HEK293 (cell line): ENCODE measurements at regions not wholly inside any gene's neighbourhood (a gene's known extent, or its start where the extent isn't known, plus 50 kb on each side); places are given as distances from the start of the nearest gene placed in this dataset.

Experiments
- CTCF ChIA-PET: fragments of 350-600 bp; formaldehyde crosslinking; extraction: SDS; loops from one replicate; lab custom pipeline; 2021; ENCODE audit warnings: antibody characterized with exemption; lab: Yijun Ruan, JAX
- POLR2A ChIA-PET: fragments of 300-600 bp; formaldehyde crosslinking; extraction: SDS; loops from one replicate; lab custom pipeline; 2020; ENCODE audit warnings: antibody characterized with exemption, inconsistent platforms; lab: Yijun Ruan, JAX
- H3K27ac ChIP-seq: fragments of 200-500 bp; sonication (Bioruptor generic); 2 replicates; pipeline ENCODE4 v1.5.1; 2014; ENCODE audit warnings: low read depth, low read length, control low read depth, inconsistent platforms; ENCODE audit errors: extremely low read depth
- H3K36me3 ChIP-seq, 2 experiments: fragments of 200-500 bp in 1 of 2; sonication (Bioruptor generic) in 1 of 2; 1 replicate in 1 of 2; 2 replicates in 1 of 2; pipeline ENCODE4 v1.5.1; 2014 to 2017; ENCODE audit warnings: inconsistent platforms in 2 of 2, low read length in 2 of 2; ENCODE audit not compliant: control insufficient read depth in 2 of 2, insufficient read depth in 1 of 2
- H3K4me1 ChIP-seq: fragments of 200-500 bp; sonication (Bioruptor generic); 2 replicates; pipeline ENCODE4 v1.5.1; 2014; ENCODE audit warnings: mild to moderate bottlenecking, low read length, inconsistent platforms; ENCODE audit not compliant: control insufficient read depth, insufficient read depth
- H3K4me3 ChIP-seq: 2 replicates; pipeline ENCODE4 v1.5.1; 2011; ENCODE audit warnings: low read depth, mild to moderate bottlenecking, control low read depth, low read length, moderate library complexity
- H3K9me3 ChIP-seq: fragments of 200-500 bp; sonication (Bioruptor generic); 2 replicates; pipeline ENCODE4 v1.5.1; 2014; ENCODE audit warnings: low read depth, low read length, inconsistent platforms; ENCODE audit not compliant: control insufficient read depth, insufficient read depth
- GLI2 ChIP-seq: fragments of 450-650 bp; formaldehyde crosslinking; IDR thresholded peaks from 2 replicates; pipeline ENCODE4; 2017; ENCODE audit warnings: missing biosample characterization, missing genetic modification characterization, low read depth, borderline replicate concordance
- GLIS2 ChIP-seq: fragments of 450-650 bp; formaldehyde crosslinking; IDR thresholded peaks from 2 replicates; pipeline ENCODE4 v1.5.1; 2016; ENCODE audit warnings: missing biosample characterization, missing genetic modification characterization
- HOXA7 ChIP-seq: sonication (generic); formaldehyde crosslinking; IDR thresholded peaks from 2 replicates; pipeline ENCODE4 v1.8.1; 2022; ENCODE audit warnings: missing genetic modification reagents, borderline replicate concordance
- HOXC10 ChIP-seq: sonication (generic); formaldehyde crosslinking; IDR thresholded peaks from 2 replicates; pipeline ENCODE4 v1.8.1; 2023; ENCODE audit warnings: mild to moderate bottlenecking, missing genetic modification reagents
- KLF17 ChIP-seq: fragments of 450-650 bp; formaldehyde crosslinking; IDR thresholded peaks from 2 replicates; pipeline ENCODE4 v1.5.1; 2016; ENCODE audit warnings: missing biosample characterization, missing genetic modification characterization
- KLF7 ChIP-seq: fragments of 450-650 bp; formaldehyde crosslinking; IDR thresholded peaks from 2 replicates; pipeline ENCODE4 v1.5.1; 2016; ENCODE audit warnings: missing biosample characterization, missing genetic modification characterization, borderline replicate concordance
- MYNN ChIP-seq: fragments of 450-650 bp; formaldehyde crosslinking; IDR thresholded peaks from 2 replicates; pipeline ENCODE4 v1.5.1; 2016; ENCODE audit warnings: missing biosample characterization, missing genetic modification characterization, borderline replicate concordance
- ZBTB10 ChIP-seq: fragments of 450-650 bp; formaldehyde crosslinking; IDR thresholded peaks from 2 replicates; pipeline ENCODE4 v1.5.1; 2016; ENCODE audit warnings: missing biosample characterization, missing genetic modification characterization
- ZFP69B ChIP-seq: fragments of 450-650 bp; formaldehyde crosslinking; IDR thresholded peaks from 2 replicates; pipeline ENCODE4 v1.5.1; 2016; ENCODE audit warnings: missing biosample characterization, missing genetic modification characterization
- ZNF133 ChIP-seq: fragments of 450-650 bp; formaldehyde crosslinking; IDR thresholded peaks from 2 replicates; pipeline ENCODE4 v1.5.1; 2016; ENCODE audit warnings: missing biosample characterization, missing genetic modification characterization
- ZNF138 ChIP-seq: fragments of 450-650 bp; formaldehyde crosslinking; IDR thresholded peaks from 2 replicates; pipeline ENCODE4 v1.5.1; 2016; ENCODE audit warnings: missing biosample characterization, missing genetic modification characterization, borderline replicate concordance
- ZNF169 ChIP-seq: fragments of 450-650 bp; formaldehyde crosslinking; IDR thresholded peaks from 2 replicates; pipeline ENCODE4 v1.5.1; 2016; ENCODE audit warnings: missing biosample characterization, missing genetic modification characterization
- ZNF223 ChIP-seq: fragments of 450-650 bp; formaldehyde crosslinking; IDR thresholded peaks from 2 replicates; pipeline ENCODE4 v1.5.1; 2016; ENCODE audit warnings: missing biosample characterization, missing genetic modification characterization
- ZNF266 ChIP-seq: fragments of 450-650 bp; formaldehyde crosslinking; IDR thresholded peaks from 2 replicates; pipeline ENCODE4 v1.5.1; 2016; ENCODE audit warnings: missing biosample characterization, missing genetic modification characterization, low read depth
- ZNF335 ChIP-seq: fragments of 450-650 bp; formaldehyde crosslinking; conservative IDR thresholded peaks from 2 replicates; pipeline ENCODE4 v1.5.1; 2016; ENCODE audit warnings: missing biosample characterization, missing genetic modification characterization
- ZNF354C ChIP-seq: fragments of 450-650 bp; formaldehyde crosslinking; IDR thresholded peaks from 2 replicates; pipeline ENCODE4 v1.5.1; 2016; ENCODE audit warnings: missing biosample characterization, missing genetic modification characterization, low read depth, borderline replicate concordance
- ZNF518A ChIP-seq: fragments of 450-650 bp; formaldehyde crosslinking; conservative IDR thresholded peaks from 2 replicates; pipeline ENCODE4 v1.5.1; 2016; ENCODE audit warnings: low read depth, missing biosample characterization, missing genetic modification characterization
- ZNF629 ChIP-seq: fragments of 450-650 bp; formaldehyde crosslinking; IDR thresholded peaks from 2 replicates; pipeline ENCODE4 v1.5.1; 2017; ENCODE audit warnings: missing biosample characterization, missing genetic modification characterization
- ZNF654 ChIP-seq: fragments of 450-650 bp; formaldehyde crosslinking; IDR thresholded peaks from 2 replicates; pipeline ENCODE4 v1.5.1; 2016; ENCODE audit warnings: low read depth, missing biosample characterization, missing genetic modification characterization
- TF ChIP-seq, protein P1 (sequence below): fragments of 450-650 bp; formaldehyde crosslinking; IDR thresholded peaks from 2 replicates; pipeline ENCODE4 v1.5.1; 2016; ENCODE audit warnings: missing biosample characterization, missing genetic modification characterization
- TF ChIP-seq, protein P2 (sequence below): fragments of 450-650 bp; formaldehyde crosslinking; IDR thresholded peaks from 2 replicates; pipeline ENCODE4 v1.5.1; 2017; ENCODE audit warnings: missing biosample characterization, missing genetic modification characterization
- TF ChIP-seq, protein P3 (sequence below): fragments of 450-650 bp; formaldehyde crosslinking; IDR thresholded peaks from 2 replicates; pipeline ENCODE4 v1.5.1; 2017; ENCODE audit warnings: missing biosample characterization, missing genetic modification characterization

DNA sequence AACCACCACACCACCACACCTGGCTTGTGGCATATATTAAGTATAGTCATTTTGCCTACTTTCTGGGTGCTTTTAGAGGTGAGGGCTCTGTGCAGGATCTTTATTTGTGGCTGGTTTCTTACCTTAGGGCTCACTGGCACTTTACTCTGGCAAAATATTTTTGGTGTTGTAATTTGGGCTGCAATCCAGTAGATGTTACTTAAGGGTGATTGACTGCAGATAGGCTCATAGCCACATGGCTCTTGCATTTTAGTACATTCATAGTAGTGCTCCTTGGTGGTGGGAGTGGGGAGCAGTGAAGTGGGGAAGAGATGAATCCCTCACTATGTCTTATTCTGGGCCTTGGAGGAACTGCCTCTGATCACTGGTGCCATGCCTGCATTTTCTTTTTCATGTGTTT is 376.1 kb upstream of the GRIN3A start:
- POLR2A ChIA-PET: no interaction called here
- H3K36me3 ChIP-seq: no peaks in the 10 kb centered on the region
- TF ChIP-seq ZNF518A (tag by site-specific recombination): no peak
- TF ChIP-seq ZFP69B (tag by site-specific recombination): no peak
- TF ChIP-seq MYNN (tag by site-specific recombination): no peak
- TF ChIP-seq ZBTB10 (tag by site-specific recombination): no peak
- no peak for TF ChIP-seq ZNF266 (tag by site-specific recombination)
- TF ChIP-seq, protein P1, sequence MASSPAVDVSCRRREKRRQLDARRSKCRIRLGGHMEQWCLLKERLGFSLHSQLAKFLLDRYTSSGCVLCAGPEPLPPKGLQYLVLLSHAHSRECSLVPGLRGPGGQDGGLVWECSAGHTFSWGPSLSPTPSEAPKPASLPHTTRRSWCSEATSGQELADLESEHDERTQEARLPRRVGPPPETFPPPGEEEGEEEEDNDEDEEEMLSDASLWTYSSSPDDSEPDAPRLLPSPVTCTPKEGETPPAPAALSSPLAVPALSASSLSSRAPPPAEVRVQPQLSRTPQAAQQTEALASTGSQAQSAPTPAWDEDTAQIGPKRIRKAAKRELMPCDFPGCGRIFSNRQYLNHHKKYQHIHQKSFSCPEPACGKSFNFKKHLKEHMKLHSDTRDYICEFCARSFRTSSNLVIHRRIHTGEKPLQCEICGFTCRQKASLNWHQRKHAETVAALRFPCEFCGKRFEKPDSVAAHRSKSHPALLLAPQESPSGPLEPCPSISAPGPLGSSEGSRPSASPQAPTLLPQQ: no peak
- TF ChIP-seq HOXA7 (CRISPR knock-in tag): no peak
- no peak for TF ChIP-seq ZNF223 (tag by site-specific recombination)
- no peak for TF ChIP-seq ZNF138
- TF ChIP-seq ZNF629 (tag by site-specific recombination): no peak
- TF ChIP-seq, all 188 proteins: peak for 0
- no peak overlapping the region for H3K4me3 ChIP-seq
- no peak overlapping the region for H3K27ac ChIP-seq
- H3K9me3 ChIP-seq: no peaks in the 10 kb centered on the region
- CTCF ChIA-PET: no interaction called here
- no peaks in the 10 kb centered on the region for H3K4me1 ChIP-seq

GRCh38 chr9:102113191-102113590 is 374.7 kb upstream of the GRIN3A start:
- POLR2A ChIA-PET: no interaction called here

More at GRCh38 chr9:102113191-102113590, 374.7 kb upstream of the GRIN3A start:
- H3K9me3 ChIP-seq: no peaks in the 10 kb centered on the region
- no peaks in the 10 kb centered on the region for H3K36me3 ChIP-seq
- CTCF ChIA-PET: no interaction called here
- H3K27ac ChIP-seq: no peak overlapping the region
- TF ChIP-seq ZNF133 (tag by site-specific recombination): no peak
- no peak for TF ChIP-seq ZNF354C (tag by site-specific recombination)
- TF ChIP-seq ZNF169: no peak
- TF ChIP-seq ZNF335 (tag by site-specific recombination): no peak
- no peak for TF ChIP-seq HOXC10 (CRISPR knock-in tag)
- TF ChIP-seq GLI2 (tag by site-specific recombination): no peak
- TF ChIP-seq KLF7 (tag by site-specific recombination): no peak
- TF ChIP-seq, protein P2, sequence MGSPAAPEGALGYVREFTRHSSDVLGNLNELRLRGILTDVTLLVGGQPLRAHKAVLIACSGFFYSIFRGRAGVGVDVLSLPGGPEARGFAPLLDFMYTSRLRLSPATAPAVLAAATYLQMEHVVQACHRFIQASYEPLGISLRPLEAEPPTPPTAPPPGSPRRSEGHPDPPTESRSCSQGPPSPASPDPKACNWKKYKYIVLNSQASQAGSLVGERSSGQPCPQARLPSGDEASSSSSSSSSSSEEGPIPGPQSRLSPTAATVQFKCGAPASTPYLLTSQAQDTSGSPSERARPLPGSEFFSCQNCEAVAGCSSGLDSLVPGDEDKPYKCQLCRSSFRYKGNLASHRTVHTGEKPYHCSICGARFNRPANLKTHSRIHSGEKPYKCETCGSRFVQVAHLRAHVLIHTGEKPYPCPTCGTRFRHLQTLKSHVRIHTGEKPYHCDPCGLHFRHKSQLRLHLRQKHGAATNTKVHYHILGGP: no peak
- TF ChIP-seq ZNF654 (tag by site-specific recombination): no peak
- TF ChIP-seq, protein P3, sequence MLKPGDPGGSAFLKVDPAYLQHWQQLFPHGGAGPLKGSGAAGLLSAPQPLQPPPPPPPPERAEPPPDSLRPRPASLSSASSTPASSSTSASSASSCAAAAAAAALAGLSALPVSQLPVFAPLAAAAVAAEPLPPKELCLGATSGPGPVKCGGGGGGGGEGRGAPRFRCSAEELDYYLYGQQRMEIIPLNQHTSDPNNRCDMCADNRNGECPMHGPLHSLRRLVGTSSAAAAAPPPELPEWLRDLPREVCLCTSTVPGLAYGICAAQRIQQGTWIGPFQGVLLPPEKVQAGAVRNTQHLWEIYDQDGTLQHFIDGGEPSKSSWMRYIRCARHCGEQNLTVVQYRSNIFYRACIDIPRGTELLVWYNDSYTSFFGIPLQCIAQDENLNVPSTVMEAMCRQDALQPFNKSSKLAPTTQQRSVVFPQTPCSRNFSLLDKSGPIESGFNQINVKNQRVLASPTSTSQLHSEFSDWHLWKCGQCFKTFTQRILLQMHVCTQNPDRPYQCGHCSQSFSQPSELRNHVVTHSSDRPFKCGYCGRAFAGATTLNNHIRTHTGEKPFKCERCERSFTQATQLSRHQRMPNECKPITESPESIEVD (tag by site-specific recombination): no peak
- no peak for TF ChIP-seq GLIS2
- TF ChIP-seq KLF17 (tag by site-specific recombination): no peak
- no peaks in the 10 kb centered on the region for H3K4me1 ChIP-seq
- no peak overlapping the region for H3K4me3 ChIP-seq
